Cardiac fibroblast (primary cell): ENCODE measurements at regions not wholly inside any gene's neighbourhood (a gene's known extent, or its start where the extent isn't known, plus 50 kb on each side); places are given as distances from the start of the nearest gene placed in this dataset.

Source experiments
- DNase-seq, 2 donors: peaks; one replicate each; pipeline versions ENCODE4 v3.0.0 to v3.0.0-alpha.2; 2010; ENCODE audit warnings: low read depth in 2 of 2
- H3K4me3 ChIP-seq, 2 donors: replicated peaks in 1 of 2; 1 replicate in 1 of 2; 2 replicates in 1 of 2; pipeline ENCODE4 v1.5.1; 2011; ENCODE audit warnings: low read depth in 2 of 2, low read length in 2 of 2, mild to moderate bottlenecking in 2 of 2, moderate library complexity in 1 of 2
- TF ChIP-seq, protein P1 (sequence below): IDR thresholded peaks from one replicate; pipeline ENCODE4 v1.5.1; 2011; ENCODE audit warnings: low read depth, mild to moderate bottlenecking, low read length, inconsistent platforms

DNA sequence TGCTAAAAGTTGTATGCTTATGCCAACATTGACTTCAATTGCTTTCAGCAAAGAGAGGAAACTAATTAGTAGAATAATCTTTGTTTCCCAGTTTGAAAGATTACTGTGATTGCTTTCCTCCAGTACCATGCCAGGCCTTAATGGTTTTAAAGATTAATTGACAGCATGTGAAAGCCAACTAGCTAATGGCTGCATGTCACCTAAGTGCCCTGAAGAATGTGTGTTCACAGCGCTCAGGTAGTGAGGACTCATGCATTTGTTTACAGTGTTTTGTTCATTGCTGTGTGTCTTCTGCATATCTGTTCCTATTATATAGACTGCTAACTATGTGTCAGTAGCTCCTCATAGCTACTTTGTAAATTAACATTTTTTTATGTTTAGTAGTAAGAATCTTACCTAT lies 335.6 kb downstream of the LRRIQ3 start:
- H3K4me3 ChIP-seq = no peak overlapping the region
- TF ChIP-seq, protein P1, sequence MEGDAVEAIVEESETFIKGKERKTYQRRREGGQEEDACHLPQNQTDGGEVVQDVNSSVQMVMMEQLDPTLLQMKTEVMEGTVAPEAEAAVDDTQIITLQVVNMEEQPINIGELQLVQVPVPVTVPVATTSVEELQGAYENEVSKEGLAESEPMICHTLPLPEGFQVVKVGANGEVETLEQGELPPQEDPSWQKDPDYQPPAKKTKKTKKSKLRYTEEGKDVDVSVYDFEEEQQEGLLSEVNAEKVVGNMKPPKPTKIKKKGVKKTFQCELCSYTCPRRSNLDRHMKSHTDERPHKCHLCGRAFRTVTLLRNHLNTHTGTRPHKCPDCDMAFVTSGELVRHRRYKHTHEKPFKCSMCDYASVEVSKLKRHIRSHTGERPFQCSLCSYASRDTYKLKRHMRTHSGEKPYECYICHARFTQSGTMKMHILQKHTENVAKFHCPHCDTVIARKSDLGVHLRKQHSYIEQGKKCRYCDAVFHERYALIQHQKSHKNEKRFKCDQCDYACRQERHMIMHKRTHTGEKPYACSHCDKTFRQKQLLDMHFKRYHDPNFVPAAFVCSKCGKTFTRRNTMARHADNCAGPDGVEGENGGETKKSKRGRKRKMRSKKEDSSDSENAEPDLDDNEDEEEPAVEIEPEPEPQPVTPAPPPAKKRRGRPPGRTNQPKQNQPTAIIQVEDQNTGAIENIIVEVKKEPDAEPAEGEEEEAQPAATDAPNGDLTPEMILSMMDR = no peak
- DNase-seq = no peak

DNA sequence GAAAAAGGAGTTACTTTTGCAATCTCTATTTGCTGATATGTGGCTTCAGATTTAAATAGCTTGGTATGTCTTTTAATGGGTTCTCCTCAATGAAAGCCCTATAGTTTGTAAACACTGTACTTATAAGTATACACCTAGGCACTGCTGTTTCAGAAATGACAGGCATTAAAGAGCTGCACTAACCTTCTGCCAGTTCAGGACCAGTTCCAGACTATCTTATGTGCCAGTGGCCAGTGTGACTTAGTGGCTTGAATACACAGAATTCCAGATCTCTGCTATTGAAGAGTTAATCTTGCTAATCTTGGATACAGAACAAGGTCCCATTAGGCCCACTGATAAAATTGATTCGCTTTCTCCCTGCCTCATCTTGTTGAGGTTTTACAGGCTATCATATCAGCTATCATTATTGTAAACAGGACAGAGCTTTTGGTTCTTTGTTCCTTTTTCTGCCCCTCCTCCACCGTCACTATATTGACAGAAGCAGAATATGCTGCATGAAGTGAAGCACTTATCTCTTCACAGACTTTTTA lies 337.5 kb downstream of the LRRIQ3 start:
- TF ChIP-seq, protein P1 = no peak
- no peak overlapping the region for H3K4me3 ChIP-seq

DNA sequence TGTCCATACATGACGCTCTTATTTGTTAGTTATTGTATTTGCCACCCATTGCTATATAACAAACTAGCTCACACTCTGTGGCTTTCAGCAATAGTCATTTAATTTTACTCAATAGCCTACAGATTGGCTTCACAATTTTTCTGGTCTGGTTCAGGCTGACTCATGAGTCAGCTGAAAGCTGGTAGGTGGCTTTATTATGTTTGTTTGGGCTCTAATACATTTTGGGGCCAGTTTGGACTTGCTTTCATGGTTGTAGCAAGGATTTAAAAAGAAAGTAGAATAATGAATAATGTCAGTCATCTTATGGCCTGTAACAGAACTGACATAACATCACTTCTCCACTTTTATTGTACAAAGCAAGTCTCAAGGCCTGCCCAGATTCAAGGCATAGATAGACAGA lies 338.7 kb downstream of the LRRIQ3 start:
- TF ChIP-seq, protein P1 = no peak
- DNase-seq = no peak
- no peak overlapping the region for H3K4me3 ChIP-seq

More for the DNA sequence above, 337.5 kb downstream of the LRRIQ3 start:
- no peak for DNase-seq

DNA sequence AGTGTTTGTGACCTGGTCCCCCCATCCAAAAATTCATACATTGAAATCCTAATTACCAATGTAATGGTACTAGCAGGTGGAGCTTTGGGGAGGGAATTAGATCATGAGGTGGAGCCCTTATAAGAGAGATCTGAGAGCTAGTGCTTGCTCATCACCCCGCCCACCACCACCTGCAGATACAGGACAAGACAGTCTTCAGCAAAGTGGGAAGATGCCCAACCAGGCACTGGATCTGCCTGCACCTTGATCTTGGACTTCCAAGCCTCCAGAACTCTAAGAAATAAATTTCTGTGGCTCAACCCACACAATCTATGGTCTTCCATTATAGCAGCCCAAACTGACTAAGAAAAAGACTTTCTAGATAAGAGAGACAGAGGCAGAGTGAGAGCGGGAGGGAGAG lies 343.4 kb downstream of the LRRIQ3 start:
- DNase-seq = no peak
- no peak overlapping the region for H3K4me3 ChIP-seq
- TF ChIP-seq, protein P1 = no peak

DNA sequence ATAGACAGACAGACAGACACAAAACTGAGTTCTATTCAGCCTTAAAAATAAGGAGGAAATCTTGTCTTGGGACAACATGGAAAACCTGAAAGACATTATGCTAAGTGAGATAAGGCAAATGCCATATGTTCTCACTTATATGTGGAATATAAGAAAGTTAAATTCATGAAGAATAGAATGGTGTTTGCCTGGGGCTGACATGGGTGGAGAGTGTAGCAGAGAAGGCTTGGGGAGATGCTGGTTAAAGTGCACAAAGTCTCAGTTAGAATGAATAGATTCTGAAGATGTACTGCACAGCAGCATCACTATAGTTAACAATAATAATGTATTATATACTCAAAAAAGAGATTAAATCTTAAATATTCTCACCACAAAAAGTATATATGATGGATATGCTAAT lies 355.5 kb downstream of the LRRIQ3 start:
- TF ChIP-seq, protein P1 = no peak
- no peak overlapping the region for H3K4me3 ChIP-seq
- no peak for DNase-seq

DNA sequence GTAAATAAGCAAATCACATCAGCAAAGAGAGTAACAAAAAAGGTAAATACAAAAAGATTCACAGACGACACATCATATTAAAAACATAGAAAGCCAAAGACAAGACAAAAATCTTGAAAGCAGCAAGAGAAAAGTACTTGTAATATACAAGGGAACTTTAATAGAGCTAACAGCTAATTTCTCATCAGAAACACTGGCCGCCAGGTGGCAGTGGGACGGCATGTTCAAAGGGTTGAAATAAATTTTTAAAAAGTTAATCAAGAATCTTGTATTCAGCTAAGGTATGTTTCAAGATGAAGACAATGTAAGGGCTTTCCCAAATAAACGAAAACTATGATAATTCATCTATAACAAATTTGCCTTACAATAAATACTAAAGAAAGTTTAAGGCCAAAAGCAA lies 358.1 kb downstream of the LRRIQ3 start:
- no peak overlapping the region for H3K4me3 ChIP-seq
- TF ChIP-seq, protein P1 = no peak
- peak; percentile 2 to 8 for DNase-seq
